ENCODE measurements at regions not wholly inside any gene's neighbourhood (a gene's known extent, or its start where the extent isn't known, plus 50 kb on each side); places are given as distances from the start of the nearest gene placed in this dataset.

- H3K36me3 Mint-ChIP-seq (ENCODE audit: low read depth): no peaks in the 10 kb centered on the region
- peaks cover 21% of the 10 kb centered on the region for H3K9me3 Mint-ChIP-seq
- no peaks in the 10 kb centered on the region for H3K4me1 Mint-ChIP-seq (ENCODE audit: low read depth)
- no peak overlapping the region for H3K27ac Mint-ChIP-seq
- no peak overlapping the region for H3K4me3 Mint-ChIP-seq
- no peaks in the 10 kb centered on the region for H3K27me3 Mint-ChIP-seq (ENCODE audit: low read depth)
- DNase-seq (ENCODE audit: low spot score): no peak
Measured at GRCh38 chr11:26030399-26030798, 301.5 kb upstream of the ANO3 start.

GRCh38 chr11:26032241-26032640, 299.7 kb upstream of the ANO3 start:
- no peak overlapping the region for H3K4me3 Mint-ChIP-seq
- no peaks in the 10 kb centered on the region for H3K36me3 Mint-ChIP-seq (ENCODE audit: low read depth)
- no peaks in the 10 kb centered on the region for H3K4me1 Mint-ChIP-seq (ENCODE audit: low read depth)
- no peak overlapping the region for H3K27ac Mint-ChIP-seq
- H3K27me3 Mint-ChIP-seq (ENCODE audit: low read depth): no peaks in the 10 kb centered on the region
- DNase-seq (ENCODE audit: low spot score): no peak
- H3K9me3 Mint-ChIP-seq: peaks cover 17% of the 10 kb centered on the region

GRCh38 chr11:26035696-26036095, 296.2 kb upstream of the ANO3 start:
- Mint-ChIP-seq H3K4me3 (no peak overlapping the region), H3K27me3 (ENCODE audit: low read depth) (no peaks in the 10 kb centered on the region), H3K36me3 (ENCODE audit: low read depth) (no peaks in the 10 kb centered on the region), H3K27ac (no peak overlapping the region), H3K9me3 (peaks cover 23% of the 10 kb centered on the region), H3K4me1 (ENCODE audit: low read depth) (no peaks in the 10 kb centered on the region)
- DNase-seq (ENCODE audit: low spot score): no peak

GRCh38 chr11:26037716-26038115, 294.2 kb upstream of the ANO3 start:
- Mint-ChIP-seq H3K36me3 (ENCODE audit: low read depth) (no peaks in the 10 kb centered on the region), H3K27me3 (ENCODE audit: low read depth) (no peaks in the 10 kb centered on the region)
- no peak for DNase-seq (ENCODE audit: low spot score)

GRCh38 chr11:26040339-26040738, 291.6 kb upstream of the ANO3 start:
- Mint-ChIP-seq H3K9me3 (peaks cover 14% of the 10 kb centered on the region), H3K36me3 (ENCODE audit: low read depth) (no peaks in the 10 kb centered on the region), H3K4me3 (no peak overlapping the region), H3K27me3 (ENCODE audit: low read depth) (no peaks in the 10 kb centered on the region), H3K4me1 (ENCODE audit: low read depth) (no peaks in the 10 kb centered on the region), H3K27ac (no peak overlapping the region)
- no peak for DNase-seq (ENCODE audit: low spot score)

More at GRCh38 chr11:26037716-26038115, 294.2 kb upstream of the ANO3 start:
- Mint-ChIP-seq H3K27ac (no peak overlapping the region), H3K4me3 (no peak overlapping the region), H3K9me3 (peaks cover 23% of the 10 kb centered on the region), H3K4me1 (ENCODE audit: low read depth) (no peaks in the 10 kb centered on the region)

- Mint-ChIP-seq H3K27ac (no peak overlapping the region), H3K4me3 (no peak overlapping the region), H3K36me3 (ENCODE audit: low read depth) (no peaks in the 10 kb centered on the region), H3K27me3 (ENCODE audit: low read depth) (no peaks in the 10 kb centered on the region), H3K9me3 (peaks cover 14% of the 10 kb centered on the region), H3K4me1 (ENCODE audit: low read depth) (no peaks in the 10 kb centered on the region)
- DNase-seq (ENCODE audit: low spot score): no peak
Measured at GRCh38 chr11:26042113-26042512, 289.8 kb upstream of the ANO3 start.

GRCh38 chr11:26043665-26044064, 288.3 kb upstream of the ANO3 start:
- Mint-ChIP-seq H3K9me3 (peaks cover 20% of the 10 kb centered on the region), H3K4me3 (no peak overlapping the region), H3K27ac (no peak overlapping the region), H3K36me3 (ENCODE audit: low read depth) (no peaks in the 10 kb centered on the region), H3K27me3 (ENCODE audit: low read depth) (no peaks in the 10 kb centered on the region), H3K4me1 (ENCODE audit: low read depth) (no peaks in the 10 kb centered on the region)
- DNase-seq (ENCODE audit: low spot score): no peak

GRCh38 chr11:26044389-26044788, 287.5 kb upstream of the ANO3 start:
- H3K4me1 Mint-ChIP-seq (ENCODE audit: low read depth): no peaks in the 10 kb centered on the region
- H3K4me3 Mint-ChIP-seq: no peak overlapping the region
- no peak overlapping the region for H3K27ac Mint-ChIP-seq
- H3K9me3 Mint-ChIP-seq: peaks cover 25% of the 10 kb centered on the region
- H3K36me3 Mint-ChIP-seq (ENCODE audit: low read depth): no peaks in the 10 kb centered on the region
- no peak for DNase-seq (ENCODE audit: low spot score)
- no peaks in the 10 kb centered on the region for H3K27me3 Mint-ChIP-seq (ENCODE audit: low read depth)

GRCh38 chr11:26045082-26045481, 286.8 kb upstream of the ANO3 start:
- no peak for DNase-seq (ENCODE audit: low spot score)
- Mint-ChIP-seq H3K4me1 (ENCODE audit: low read depth) (no peaks in the 10 kb centered on the region), H3K36me3 (ENCODE audit: low read depth) (no peaks in the 10 kb centered on the region), H3K9me3 (peaks cover 21% of the 10 kb centered on the region), H3K27me3 (ENCODE audit: low read depth) (no peaks in the 10 kb centered on the region), H3K4me3 (no peak overlapping the region), H3K27ac (no peak overlapping the region)

- no peak for DNase-seq (ENCODE audit: low spot score)
- no peak overlapping the region for H3K27ac Mint-ChIP-seq
- H3K9me3 Mint-ChIP-seq: peaks cover 28% of the 10 kb centered on the region
- no peaks in the 10 kb centered on the region for H3K36me3 Mint-ChIP-seq (ENCODE audit: low read depth)
- H3K4me1 Mint-ChIP-seq (ENCODE audit: low read depth): no peaks in the 10 kb centered on the region
- H3K4me3 Mint-ChIP-seq: no peak overlapping the region
- H3K27me3 Mint-ChIP-seq (ENCODE audit: low read depth): no peaks in the 10 kb centered on the region
Measured at GRCh38 chr11:26048271-26048670, 283.7 kb upstream of the ANO3 start.

- DNase-seq (ENCODE audit: low spot score): no peak
- Mint-ChIP-seq H3K36me3 (ENCODE audit: low read depth) (no peaks in the 10 kb centered on the region), H3K4me1 (ENCODE audit: low read depth) (no peaks in the 10 kb centered on the region), H3K27me3 (ENCODE audit: low read depth) (no peaks in the 10 kb centered on the region), H3K4me3 (no peak overlapping the region), H3K27ac (no peak overlapping the region), H3K9me3 (peaks cover 24% of the 10 kb centered on the region)
Measured at GRCh38 chr11:26053966-26054365, 278.0 kb upstream of the ANO3 start.

GRCh38 chr11:26062660-26063059, 269.3 kb upstream of the ANO3 start:
- no peaks in the 10 kb centered on the region for H3K4me1 Mint-ChIP-seq (ENCODE audit: low read depth)
- H3K27me3 Mint-ChIP-seq (ENCODE audit: low read depth): no peaks in the 10 kb centered on the region

GRCh38 chr11:26063915-26064314, 268.0 kb upstream of the ANO3 start:
- no peak overlapping the region for H3K27ac Mint-ChIP-seq
- H3K4me1 Mint-ChIP-seq (ENCODE audit: low read depth): no peaks in the 10 kb centered on the region
- no peak for DNase-seq (ENCODE audit: low spot score)
- H3K36me3 Mint-ChIP-seq (ENCODE audit: low read depth): no peaks in the 10 kb centered on the region
- peaks cover 18% of the 10 kb centered on the region for H3K9me3 Mint-ChIP-seq
- no peak overlapping the region for H3K4me3 Mint-ChIP-seq
- no peaks in the 10 kb centered on the region for H3K27me3 Mint-ChIP-seq (ENCODE audit: low read depth)

More at GRCh38 chr11:26062660-26063059, 269.3 kb upstream of the ANO3 start:
- peaks cover 12% of the 10 kb centered on the region for H3K9me3 Mint-ChIP-seq
- no peaks in the 10 kb centered on the region for H3K36me3 Mint-ChIP-seq (ENCODE audit: low read depth)
- H3K27ac Mint-ChIP-seq: no peak overlapping the region
- no peak overlapping the region for H3K4me3 Mint-ChIP-seq
- no peak for DNase-seq (ENCODE audit: low spot score)

- no peak overlapping the region for H3K27ac Mint-ChIP-seq
- DNase-seq (ENCODE audit: low spot score): no peak
- H3K27me3 Mint-ChIP-seq (ENCODE audit: low read depth): no peaks in the 10 kb centered on the region
- no peaks in the 10 kb centered on the region for H3K36me3 Mint-ChIP-seq (ENCODE audit: low read depth)
- no peak overlapping the region for H3K4me3 Mint-ChIP-seq
- H3K4me1 Mint-ChIP-seq (ENCODE audit: low read depth): no peaks in the 10 kb centered on the region
- peaks cover 20% of the 10 kb centered on the region for H3K9me3 Mint-ChIP-seq
Measured at GRCh38 chr11:26065944-26066343, 266.0 kb upstream of the ANO3 start.

GRCh38 chr11:26070714-26071380, 261.1 kb upstream of the ANO3 start:
- no peaks in the 10 kb centered on the region for H3K4me1 Mint-ChIP-seq (ENCODE audit: low read depth)
- H3K27ac Mint-ChIP-seq: no peak overlapping the region
- peaks cover 14% of the 10 kb centered on the region for H3K9me3 Mint-ChIP-seq
- no peaks in the 10 kb centered on the region for H3K36me3 Mint-ChIP-seq (ENCODE audit: low read depth)
- no peak for DNase-seq (ENCODE audit: low spot score)
- no peaks in the 10 kb centered on the region for H3K27me3 Mint-ChIP-seq (ENCODE audit: low read depth)
- H3K4me3 Mint-ChIP-seq: no peak overlapping the region
